ENCODE measurements at regions not wholly inside any gene's neighbourhood (a gene's known extent, or its start where the extent isn't known, plus 50 kb on each side); places are given as distances from the start of the nearest gene placed in this dataset.
"Not testable (repeated sequence)": the region's sequence is repeated elsewhere in the genome, so short reads cannot be mapped to it uniquely, and the experiment has no call there.

- no peak overlapping the region for H3K4me3 Mint-ChIP-seq
- H3K36me3 Mint-ChIP-seq (ENCODE audit: insufficient read depth) = peaks cover 3% of the 10 kb centered on the region
- ATAC-seq (replicated peaks; ENCODE audit: extremely low read depth, poor library complexity, severe bottlenecking) (no peak), DNase-seq (ENCODE audit: low spot score in 2 of 2) (no peak)
- peaks cover 58% of the 10 kb centered on the region for H3K27me3 Mint-ChIP-seq
- H3K9me3 Mint-ChIP-seq = no peaks in the 10 kb centered on the region
- H3K4me1 Mint-ChIP-seq = no peaks in the 10 kb centered on the region
- no peak overlapping the region for H3K27ac Mint-ChIP-seq (ENCODE audit: low read depth)
Observed at GRCh38 chr5:115751176-115751575, 65.3 kb downstream of the CDO1 start.

GRCh38 chr5:115749016-115749415 is 67.4 kb downstream of the CDO1 start:
- peaks cover 57% of the 10 kb centered on the region for H3K27me3 Mint-ChIP-seq
- no peak for DNase-seq (ENCODE audit: low spot score in 2 of 2)

DNA sequence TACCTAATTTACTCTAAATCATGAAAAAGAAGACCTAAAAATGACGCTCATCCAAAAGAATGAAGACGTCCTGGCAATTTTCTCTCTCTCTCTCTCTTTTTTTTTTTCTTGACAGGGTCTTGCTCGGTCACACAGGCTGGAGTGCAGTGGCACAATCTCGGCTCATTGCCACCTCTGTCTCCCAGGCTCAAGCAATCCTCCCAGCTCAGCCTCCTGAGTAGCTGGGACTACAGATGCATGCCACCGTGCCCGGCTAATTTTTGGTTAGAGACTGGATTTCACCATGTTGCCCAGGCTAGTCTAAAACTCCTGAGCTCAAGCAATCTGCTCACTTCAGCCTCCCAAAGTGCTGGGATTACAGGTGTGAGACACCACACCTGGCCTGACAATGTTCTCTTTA is 77.2 kb downstream of the CDO1 start:
- not testable (repeated sequence) for DNase-seq (ENCODE audit: low spot score in 2 of 2); H3K4me1 Mint-ChIP-seq; ATAC-seq (replicated peaks; ENCODE audit: extremely low read depth, poor library complexity, severe bottlenecking); H3K4me3 Mint-ChIP-seq; H3K27ac Mint-ChIP-seq (ENCODE audit: low read depth); H3K36me3 Mint-ChIP-seq (ENCODE audit: insufficient read depth)
- peaks cover 11% of the 10 kb centered on the region for H3K9me3 Mint-ChIP-seq
- peaks cover 61% of the 10 kb centered on the region for H3K27me3 Mint-ChIP-seq

More at GRCh38 chr5:115749016-115749415, 67.4 kb downstream of the CDO1 start:
- H3K9me3 Mint-ChIP-seq = peaks cover 5% of the 10 kb centered on the region
- H3K4me3 Mint-ChIP-seq = no peak overlapping the region
- H3K4me1 Mint-ChIP-seq = no peaks in the 10 kb centered on the region
- ATAC-seq (replicated peaks; ENCODE audit: extremely low read depth, poor library complexity, severe bottlenecking) = no peak
- H3K27ac Mint-ChIP-seq (ENCODE audit: low read depth) = no peak overlapping the region
- peaks cover 3% of the 10 kb centered on the region for H3K36me3 Mint-ChIP-seq (ENCODE audit: insufficient read depth)

- H3K4me1 Mint-ChIP-seq = no peaks in the 10 kb centered on the region
- H3K4me3 Mint-ChIP-seq = no peak overlapping the region
- peaks cover 8% of the 10 kb centered on the region for H3K9me3 Mint-ChIP-seq
- no peak overlapping the region for H3K27ac Mint-ChIP-seq (ENCODE audit: low read depth)
- no peak for DNase-seq (ENCODE audit: low spot score in 2 of 2)
- H3K36me3 Mint-ChIP-seq (ENCODE audit: insufficient read depth) = peaks cover 1% of the 10 kb centered on the region
- H3K27me3 Mint-ChIP-seq = peaks cover 61% of the 10 kb centered on the region
- ATAC-seq (replicated peaks; ENCODE audit: extremely low read depth, poor library complexity, severe bottlenecking) = no peak
Observed at GRCh38 chr5:115738830-115739229, 77.6 kb downstream of the CDO1 start.

DNA sequence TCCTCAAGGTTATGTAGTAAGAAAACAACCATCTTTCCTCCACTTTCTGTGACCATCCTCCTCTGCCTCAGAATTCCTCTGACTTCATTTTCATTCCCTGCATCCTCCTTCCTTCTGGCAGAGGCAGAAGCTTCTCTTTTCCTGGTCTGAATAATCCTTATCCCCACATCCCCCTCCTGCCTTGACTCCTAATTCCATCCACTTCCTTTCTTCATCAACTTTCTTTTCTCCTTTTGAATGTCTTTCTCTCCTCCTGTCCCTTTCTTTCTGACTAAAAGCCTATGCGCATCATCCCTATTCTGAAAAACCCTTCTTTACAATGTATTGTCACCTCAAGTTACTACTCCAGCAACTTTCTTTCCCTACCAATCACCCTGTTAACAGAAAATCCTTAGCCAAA is 79.0 kb downstream of the CDO1 start:
- Mint-ChIP-seq H3K9me3 (no peaks in the 10 kb centered on the region), H3K27ac (ENCODE audit: low read depth) (no peak overlapping the region), H3K36me3 (ENCODE audit: insufficient read depth) (peaks cover 1% of the 10 kb centered on the region)

DNA sequence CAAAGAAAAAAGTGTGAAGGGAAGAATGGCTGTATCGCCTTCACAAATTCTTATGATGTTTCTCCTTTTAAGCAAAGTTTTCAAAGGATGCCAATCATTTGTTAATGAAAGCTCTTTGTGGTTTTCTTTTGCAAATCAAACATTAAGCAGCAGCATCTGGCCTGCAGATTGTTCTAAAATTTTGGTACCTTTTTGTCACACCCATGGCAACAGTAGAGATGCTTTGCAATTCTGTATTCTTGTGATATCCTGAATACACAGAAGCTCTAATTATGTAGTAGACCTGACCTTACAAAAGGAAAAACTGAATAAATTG is 79.8 kb downstream of the CDO1 start:
- H3K27me3 Mint-ChIP-seq = peaks cover 53% of the 10 kb centered on the region
- no peak for ATAC-seq (replicated peaks; ENCODE audit: extremely low read depth, poor library complexity, severe bottlenecking)
- no peaks in the 10 kb centered on the region for H3K4me1 Mint-ChIP-seq

More for the DNA sequence above, 79.0 kb downstream of the CDO1 start:
- DNase-seq (ENCODE audit: low spot score in 2 of 2) (no peak), ATAC-seq (replicated peaks; ENCODE audit: extremely low read depth, poor library complexity, severe bottlenecking) (no peak)
- Mint-ChIP-seq H3K27me3 (peaks cover 60% of the 10 kb centered on the region), H3K4me1 (no peaks in the 10 kb centered on the region), H3K4me3 (no peak overlapping the region)

DNA sequence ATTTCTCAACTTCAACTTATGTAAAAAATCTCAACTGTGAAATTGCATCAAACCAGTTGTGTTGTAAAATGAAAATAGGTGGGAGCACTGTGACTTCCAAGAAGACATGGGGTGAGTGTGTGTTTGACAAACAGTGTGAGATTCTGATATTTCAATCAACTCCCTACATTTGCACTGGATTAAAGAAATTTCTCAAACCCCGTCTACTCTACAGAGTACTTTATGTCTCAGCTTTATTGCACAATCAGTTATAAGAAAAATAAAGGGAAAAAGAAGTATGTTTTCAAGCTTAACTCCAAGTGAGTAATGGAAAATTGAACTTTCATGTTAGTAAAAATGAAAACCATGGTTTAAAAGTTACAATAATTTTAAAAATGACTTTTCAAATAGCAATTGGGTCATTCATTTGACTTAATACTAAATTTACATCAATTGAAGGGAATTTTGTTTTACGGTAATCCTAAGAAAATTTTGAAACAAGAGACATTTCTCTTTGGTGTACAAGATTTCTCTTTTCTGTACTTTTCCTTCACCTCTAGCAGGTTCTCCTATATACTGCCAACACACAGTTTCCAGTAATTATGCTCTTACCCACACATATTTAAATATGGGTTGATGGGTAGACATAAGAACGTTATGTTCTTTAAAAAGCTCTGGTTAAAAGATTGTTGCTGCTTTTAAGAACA is 80.3 kb downstream of the CDO1 start:
- ATAC-seq (replicated peaks; ENCODE audit: extremely low read depth, poor library complexity, severe bottlenecking) = no peak
- H3K36me3 Mint-ChIP-seq (ENCODE audit: insufficient read depth) = peaks cover 1% of the 10 kb centered on the region
- no peaks in the 10 kb centered on the region for H3K4me1 Mint-ChIP-seq
- no peaks in the 10 kb centered on the region for H3K9me3 Mint-ChIP-seq
- no peak overlapping the region for H3K4me3 Mint-ChIP-seq
- no peak overlapping the region for H3K27ac Mint-ChIP-seq (ENCODE audit: low read depth)
- no peak for DNase-seq (ENCODE audit: low spot score in 2 of 2)
- peaks cover 53% of the 10 kb centered on the region for H3K27me3 Mint-ChIP-seq

More for the DNA sequence above, 79.8 kb downstream of the CDO1 start:
- Mint-ChIP-seq H3K27ac (ENCODE audit: low read depth) (no peak overlapping the region), H3K4me3 (no peak overlapping the region), H3K9me3 (no peaks in the 10 kb centered on the region), H3K36me3 (ENCODE audit: insufficient read depth) (peaks cover 1% of the 10 kb centered on the region)
- DNase-seq (ENCODE audit: low spot score in 2 of 2) = no peak

- DNase-seq (ENCODE audit: low spot score in 2 of 2) = no peak
- Mint-ChIP-seq H3K27ac (ENCODE audit: low read depth) (no peak overlapping the region), H3K36me3 (ENCODE audit: insufficient read depth) (peaks cover 1% of the 10 kb centered on the region), H3K4me3 (no peak overlapping the region), H3K4me1 (no peaks in the 10 kb centered on the region), H3K27me3 (peaks cover 60% of the 10 kb centered on the region), H3K9me3 (no peaks in the 10 kb centered on the region)
- ATAC-seq (replicated peaks; ENCODE audit: extremely low read depth, poor library complexity, severe bottlenecking) = no peak
Observed at GRCh38 chr5:115735108-115735998, 81.1 kb downstream of the CDO1 start.

GRCh38 chr5:115733607-115734006 is 82.9 kb downstream of the CDO1 start:
- no peak overlapping the region for H3K27ac Mint-ChIP-seq (ENCODE audit: low read depth)
- H3K27me3 Mint-ChIP-seq = peaks cover 75% of the 10 kb centered on the region
- no peaks in the 10 kb centered on the region for H3K4me1 Mint-ChIP-seq

GRCh38 chr5:115732026-115732425 is 84.4 kb downstream of the CDO1 start:
- ATAC-seq (replicated peaks; ENCODE audit: extremely low read depth, poor library complexity, severe bottlenecking) (no peak), DNase-seq (ENCODE audit: low spot score in 2 of 2) (no peak)
- Mint-ChIP-seq H3K36me3 (ENCODE audit: insufficient read depth) (no peaks in the 10 kb centered on the region), H3K9me3 (peaks cover 3% of the 10 kb centered on the region), H3K4me3 (no peak overlapping the region), H3K27me3 (peaks cover 69% of the 10 kb centered on the region), H3K27ac (ENCODE audit: low read depth) (no peak overlapping the region), H3K4me1 (no peaks in the 10 kb centered on the region)

More at GRCh38 chr5:115733607-115734006, 82.9 kb downstream of the CDO1 start:
- Mint-ChIP-seq H3K9me3 (no peaks in the 10 kb centered on the region), H3K4me3 (no peak overlapping the region), H3K36me3 (ENCODE audit: insufficient read depth) (no peaks in the 10 kb centered on the region)
- ATAC-seq (replicated peaks; ENCODE audit: extremely low read depth, poor library complexity, severe bottlenecking) (no peak), DNase-seq (ENCODE audit: low spot score in 2 of 2) (no peak)

DNA sequence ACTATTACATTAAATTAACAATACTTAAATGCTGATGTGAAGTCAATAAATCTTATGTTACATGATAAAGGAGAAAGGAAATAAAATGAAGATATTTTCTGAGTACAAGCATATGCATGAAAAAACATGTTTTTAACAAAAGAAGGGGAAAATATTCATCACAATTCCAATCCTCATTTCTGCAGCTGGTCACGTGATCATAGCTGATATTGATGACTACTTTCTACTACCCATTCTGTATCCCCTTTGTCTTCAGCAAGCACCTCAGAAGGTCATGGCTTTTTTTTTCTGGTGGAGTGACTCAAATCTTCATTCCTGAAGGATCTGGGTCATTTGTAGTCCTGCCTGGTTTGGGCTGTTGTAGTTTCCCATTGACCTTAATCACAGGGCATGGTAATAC is 90.9 kb downstream of the CDO1 start:
- H3K27me3 Mint-ChIP-seq = peaks cover 63% of the 10 kb centered on the region
- DNase-seq (ENCODE audit: low spot score in 2 of 2) = no peak
- H3K4me3 Mint-ChIP-seq = no peak overlapping the region
- H3K36me3 Mint-ChIP-seq (ENCODE audit: insufficient read depth) = no peaks in the 10 kb centered on the region
- no peak overlapping the region for H3K27ac Mint-ChIP-seq (ENCODE audit: low read depth)
- ATAC-seq (replicated peaks; ENCODE audit: extremely low read depth, poor library complexity, severe bottlenecking) = no peak
- H3K9me3 Mint-ChIP-seq = peaks cover 6% of the 10 kb centered on the region
- H3K4me1 Mint-ChIP-seq = no peaks in the 10 kb centered on the region

- ATAC-seq (replicated peaks; ENCODE audit: extremely low read depth, poor library complexity, severe bottlenecking) (no peak), DNase-seq (ENCODE audit: low spot score in 2 of 2) (no peak)
- H3K4me1 Mint-ChIP-seq = no peaks in the 10 kb centered on the region
- no peak overlapping the region for H3K27ac Mint-ChIP-seq (ENCODE audit: low read depth)
- no peaks in the 10 kb centered on the region for H3K36me3 Mint-ChIP-seq (ENCODE audit: insufficient read depth)
- H3K9me3 Mint-ChIP-seq = peaks cover 6% of the 10 kb centered on the region
- H3K4me3 Mint-ChIP-seq = no peak overlapping the region
- peaks cover 61% of the 10 kb centered on the region for H3K27me3 Mint-ChIP-seq
Observed at GRCh38 chr5:115723220-115723619, 93.2 kb downstream of the CDO1 start.

DNA sequence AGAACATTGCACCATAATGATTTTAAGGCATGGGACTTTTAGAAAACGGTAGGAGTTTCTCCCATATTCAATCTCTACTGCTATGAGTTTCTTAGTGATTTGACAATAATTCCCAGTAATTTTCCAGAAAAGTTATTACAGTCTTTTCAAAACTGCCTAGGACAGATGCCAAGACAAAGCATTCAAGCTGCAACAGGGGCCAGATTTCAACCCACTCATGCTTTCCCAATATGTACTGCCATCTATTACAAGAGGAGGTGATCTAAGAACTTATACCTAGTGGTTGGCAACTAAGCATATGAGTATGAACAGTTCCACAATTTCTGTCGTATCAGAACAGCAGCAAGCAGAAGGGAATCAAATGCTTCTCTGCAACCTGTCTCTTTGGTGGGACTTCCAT is 95.1 kb upstream of the TMED7 start:
- H3K27me3 Mint-ChIP-seq = peaks cover 58% of the 10 kb centered on the region
- no peak overlapping the region for H3K4me3 Mint-ChIP-seq
- no peaks in the 10 kb centered on the region for H3K4me1 Mint-ChIP-seq
- H3K27ac Mint-ChIP-seq (ENCODE audit: low read depth) = no peak overlapping the region
- DNase-seq (ENCODE audit: low spot score in 2 of 2) = no peak
- no peaks in the 10 kb centered on the region for H3K9me3 Mint-ChIP-seq
- ATAC-seq (replicated peaks; ENCODE audit: extremely low read depth, poor library complexity, severe bottlenecking) = no peak
- no peaks in the 10 kb centered on the region for H3K36me3 Mint-ChIP-seq (ENCODE audit: insufficient read depth)

All from central memory CD8-positive, alpha-beta T cell (primary cell).